Transverse colon (tissue), 4 donors: ENCODE measurements at regions not wholly inside any gene's neighbourhood (a gene's known extent, or its start where the extent isn't known, plus 50 kb on each side); places are given as distances from the start of the nearest gene placed in this dataset.

Experiments used
- DNase-seq: peaks from one replicate; pipeline ENCODE4 v3.0.0-alpha.2; 2019
- H3K27ac ChIP-seq, 4 donors: fragments of 200-600 bp; sonication (generic); 2 replicates each; pipeline ENCODE4 v1.5.1; 2016 to 2018; ENCODE audit warnings: inconsistent platforms in 4 of 4
- H3K27me3 ChIP-seq: fragments of 200-600 bp; sonication (generic); 2 replicates; pipeline ENCODE4 v1.5.1; 2017; ENCODE audit warnings: inconsistent platforms
- H3K36me3 ChIP-seq, 4 donors: fragments of 200-600 bp; sonication (generic); 2 replicates each; pipeline ENCODE4 v1.5.1; 2017 to 2019; ENCODE audit warnings: inconsistent platforms in 4 of 4
- H3K4me1 ChIP-seq, 4 donors: fragments of 200-600 bp; sonication (generic); 2 replicates each; pipeline ENCODE4 v1.5.1; 2017 to 2020; ENCODE audit warnings: inconsistent platforms in 4 of 4
- H3K4me3 ChIP-seq, 4 donors: fragments of 200-600 bp; sonication (generic); 1 replicate in 1 of 4; 2 replicates in 3 of 4; pipeline versions ENCODE4 v1.5.1 to v1.6.1; 2017 to 2019; ENCODE audit warnings: inconsistent platforms in 4 of 4
- H3K9me3 ChIP-seq, 2 donors: fragments of 200-600 bp; sonication (generic); 2 replicates each; pipeline ENCODE4 v1.5.1; 2017 to 2019; ENCODE audit warnings: inconsistent platforms in 2 of 2
- EP300 ChIP-seq: sonication (generic); formaldehyde crosslinking; IDR thresholded peaks from one replicate; pipeline ENCODE4 v1.6.1; 2017; ENCODE audit warnings: antibody characterized with exemption, low read depth
- POLR2A ChIP-seq: fragments of 450-650 bp; IDR thresholded peaks from one replicate; pipeline ENCODE4 v1.6.1; 2016; ENCODE audit warnings: antibody characterized with exemption, mild to moderate bottlenecking, moderate library complexity
- POLR2AphosphoS5 ChIP-seq, 3 donors: sonication (generic); formaldehyde crosslinking; IDR thresholded peaks; one replicate each; pipeline ENCODE4 v1.6.1; 2016; ENCODE audit warnings: antibody characterized with exemption in 3 of 3
- WGBS, 2 donors: methylation state at CpG; one replicate each; pipeline ENCODE4 v1.1.5; 2018; ENCODE audit warnings: low coverage in 1 of 2; 5-methylcytosine and 5-hydroxymethylcytosine counted together
- in situ Hi-C, 4 donors: fragments of 200-750 bp; cut with MboI; loops; one replicate each; pipeline versions ENCODE4 v1.15.0 to v1.15.1; 2017; ENCODE audit warnings: low sequenced_read_pairs in 3 of 4, low pct_ligation_motif_present in 1 of 4, low pct_unique_long_range_greater_than_20kb in 1 of 4
- intact Hi-C: fragments of 100-400 bp; cut with DNase I; formaldehyde crosslinking; loops from one replicate; pipeline ENCODE4 v1.15.1; 2023; ENCODE audit warnings: low total_unique reads
- TF ChIP-seq, protein P1 (sequence below), 5 experiments: fragments of 200-600 bp in 3 of 5; fragments of 450-650 bp in 2 of 5; sonication (generic) in 3 of 5; IDR thresholded peaks; 1 replicate in 2 of 5; 2 replicates in 3 of 5; pipeline ENCODE4 v1.5.1; 2016 to 2017; ENCODE audit warnings: antibody characterized with exemption in 5 of 5, inconsistent platforms in 3 of 5, mild to moderate bottlenecking in 2 of 5, moderate library complexity in 1 of 5

DNA sequence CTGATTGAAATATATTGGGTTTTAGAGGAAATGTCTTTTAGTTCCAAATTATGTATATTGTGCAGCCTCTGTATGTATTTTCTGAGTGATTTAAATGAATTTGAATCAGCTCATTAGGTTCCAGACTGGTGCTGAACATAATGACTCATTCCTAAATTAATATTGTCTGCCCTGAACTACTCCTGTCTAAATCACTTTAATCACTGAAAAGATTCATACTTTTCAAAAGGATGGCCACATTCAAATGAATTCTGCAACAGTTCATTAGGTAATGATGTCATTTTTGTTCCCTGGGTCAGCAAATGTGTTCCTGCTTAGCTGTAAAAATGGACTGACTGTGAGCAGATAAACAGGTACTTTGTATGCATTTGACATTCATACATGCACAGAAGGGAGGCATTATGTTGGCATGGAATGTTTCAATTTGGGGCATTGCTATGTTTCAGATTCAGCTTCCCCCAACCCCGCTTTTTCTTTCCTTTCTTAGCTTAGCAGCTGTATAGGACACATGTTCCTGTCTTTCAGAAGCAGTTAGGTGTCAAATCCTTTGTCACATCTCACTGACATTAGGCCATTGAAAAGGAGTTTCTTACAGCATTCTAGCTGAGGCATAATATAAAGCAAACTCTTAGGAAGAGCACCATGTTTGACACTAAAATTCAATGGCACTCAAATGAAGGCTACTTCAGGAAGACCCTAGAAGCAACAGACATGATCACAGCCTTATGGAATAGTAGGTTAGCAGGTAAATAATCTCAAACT, 318.5 kb upstream of the ARPP21 start:
- Histone ChIP-seq H3K27me3 (no peaks in the 10 kb centered on the region), H3K9me3 (peaks cover 0 to 5% of the 10 kb centered on the region in 2 donors), H3K4me1 (no peaks in the 10 kb centered on the region), H3K36me3 (no peaks in the 10 kb centered on the region), H3K4me3 (no peak overlapping the region), H3K27ac (no peak overlapping the region)
- intact Hi-C loops, result loop anchor here (10.0 kb wide), 1 partner anchor 314 kb away; the partner anchor contains the start of gene ARPP21
- WGBS, 2 donors, result 40 to 67% methylated on average over 1 of the region's 1 CpG
- in situ Hi-C loops, result no loop called here
- TF ChIP-seq, protein P1, sequence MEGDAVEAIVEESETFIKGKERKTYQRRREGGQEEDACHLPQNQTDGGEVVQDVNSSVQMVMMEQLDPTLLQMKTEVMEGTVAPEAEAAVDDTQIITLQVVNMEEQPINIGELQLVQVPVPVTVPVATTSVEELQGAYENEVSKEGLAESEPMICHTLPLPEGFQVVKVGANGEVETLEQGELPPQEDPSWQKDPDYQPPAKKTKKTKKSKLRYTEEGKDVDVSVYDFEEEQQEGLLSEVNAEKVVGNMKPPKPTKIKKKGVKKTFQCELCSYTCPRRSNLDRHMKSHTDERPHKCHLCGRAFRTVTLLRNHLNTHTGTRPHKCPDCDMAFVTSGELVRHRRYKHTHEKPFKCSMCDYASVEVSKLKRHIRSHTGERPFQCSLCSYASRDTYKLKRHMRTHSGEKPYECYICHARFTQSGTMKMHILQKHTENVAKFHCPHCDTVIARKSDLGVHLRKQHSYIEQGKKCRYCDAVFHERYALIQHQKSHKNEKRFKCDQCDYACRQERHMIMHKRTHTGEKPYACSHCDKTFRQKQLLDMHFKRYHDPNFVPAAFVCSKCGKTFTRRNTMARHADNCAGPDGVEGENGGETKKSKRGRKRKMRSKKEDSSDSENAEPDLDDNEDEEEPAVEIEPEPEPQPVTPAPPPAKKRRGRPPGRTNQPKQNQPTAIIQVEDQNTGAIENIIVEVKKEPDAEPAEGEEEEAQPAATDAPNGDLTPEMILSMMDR (IDR thresholded peaks at IDR 0.05), result no peak
- no peak for DNase-seq

DNA sequence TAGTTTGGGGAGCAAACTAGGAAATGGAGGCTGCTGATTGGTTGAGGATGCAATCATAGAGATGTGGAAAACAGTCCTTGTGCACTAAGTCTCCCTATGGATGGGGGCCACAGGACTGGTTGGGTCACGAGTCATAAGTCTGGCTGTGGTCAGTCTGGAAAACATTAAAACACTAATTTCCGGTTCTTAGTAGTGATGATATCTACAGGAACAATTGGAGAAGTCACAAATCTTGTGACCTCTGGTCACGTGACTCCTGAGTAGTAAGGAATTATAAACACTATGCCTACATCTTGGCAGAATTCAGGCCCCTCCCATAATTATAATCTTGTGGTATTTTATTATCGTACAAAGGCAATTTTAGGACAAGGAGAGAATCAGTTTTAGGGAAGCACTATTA, 317.3 kb upstream of the ARPP21 start:
- TF ChIP-seq POLR2AphosphoS5 (IDR thresholded peaks at IDR 0.05) (no peak), EP300 (no peak), POLR2A (no peak)
- TF ChIP-seq, protein P1 (IDR thresholded peaks at IDR 0.05), result no peak
- Histone ChIP-seq H3K4me1 (no peaks in the 10 kb centered on the region), H3K36me3 (no peaks in the 10 kb centered on the region), H3K27ac (no peak overlapping the region), H3K4me3 (no peak overlapping the region), H3K9me3 (peaks cover 0 to 5% of the 10 kb centered on the region in 2 donors), H3K27me3 (no peaks in the 10 kb centered on the region)
- intact Hi-C loops (loop anchor here (10.0 kb wide), 1 partner anchor 313 kb away; the partner anchor contains the start of gene ARPP21), in situ Hi-C loops (no loop called here)
- DNase-seq, result no peak
- 34 to 42% methylated on average over 4 of the region's 4 CpGs for WGBS, 2 donors

DNA sequence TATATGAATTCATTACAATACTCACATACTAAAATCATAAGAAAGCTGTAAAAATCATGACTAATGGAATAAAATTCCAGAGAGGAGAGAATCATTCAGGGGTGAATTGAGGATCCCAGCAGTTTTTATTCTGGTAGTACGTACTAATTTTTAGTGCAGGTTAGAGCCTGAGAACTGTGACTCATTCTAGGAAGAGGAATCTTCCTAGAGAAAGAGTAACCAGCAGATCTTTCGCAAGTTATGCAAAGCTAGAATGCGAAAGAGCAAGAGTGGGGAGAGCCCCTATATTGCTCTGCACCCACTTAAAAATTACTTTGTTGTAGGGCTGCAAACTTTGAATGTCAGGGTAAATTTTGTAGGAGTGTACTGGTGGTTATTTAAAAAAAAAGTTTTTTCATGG, 303.6 kb upstream of the ARPP21 start:
- Histone ChIP-seq H3K9me3 (no peaks in the 10 kb centered on the region), H3K27ac (no peak overlapping the region), H3K4me3 (no peak overlapping the region), H3K27me3 (no peaks in the 10 kb centered on the region), H3K36me3 (no peaks in the 10 kb centered on the region), H3K4me1 (no peaks in the 10 kb centered on the region)
- DNase-seq, result no peak
- TF ChIP-seq POLR2A, result no peak
- TF ChIP-seq, protein P1 (IDR thresholded peaks at IDR 0.05), result no peak
- TF ChIP-seq POLR2AphosphoS5 (IDR thresholded peaks at IDR 0.05), result no peak
- no peak for TF ChIP-seq EP300
- in situ Hi-C loops, result no loop called here
- intact Hi-C loops, result no loop called here
- WGBS, 2 donors, result 56 to 70% methylated on average over 3 of the region's 3 CpGs

DNA sequence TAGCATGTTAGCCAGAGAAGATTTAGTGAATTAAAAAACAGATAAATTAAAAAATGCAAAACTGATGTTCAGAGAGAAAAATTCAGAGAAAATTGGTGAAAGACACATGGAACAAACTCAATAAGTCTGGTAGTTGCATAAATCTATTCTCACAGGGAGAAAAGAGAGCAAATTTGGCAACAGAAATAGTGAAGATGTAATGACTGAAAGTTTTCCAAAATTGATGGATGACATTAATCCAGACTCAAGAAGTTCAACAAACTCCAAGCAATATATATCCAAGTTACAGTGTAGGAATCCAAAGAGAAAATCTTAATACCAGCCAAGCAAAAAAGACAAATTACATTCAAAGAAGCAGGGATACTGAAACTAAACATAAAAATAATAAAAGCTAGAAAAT, 302.7 kb upstream of the ARPP21 start:
- no peak for DNase-seq
- Histone ChIP-seq H3K27me3 (no peaks in the 10 kb centered on the region), H3K9me3 (no peaks in the 10 kb centered on the region), H3K4me3 (no peak overlapping the region), H3K4me1 (no peaks in the 10 kb centered on the region), H3K27ac (no peak overlapping the region), H3K36me3 (no peaks in the 10 kb centered on the region)
- intact Hi-C loops (no loop called here), in situ Hi-C loops (no loop called here)
- TF ChIP-seq POLR2A (no peak), EP300 (no peak), POLR2AphosphoS5 (IDR thresholded peaks at IDR 0.05) (no peak)
- TF ChIP-seq, protein P1 (IDR thresholded peaks at IDR 0.05), result no peak
